ENCODE measurements at regions not wholly inside any gene's neighbourhood (a gene's known extent, or its start where the extent isn't known, plus 50 kb on each side); places are given as distances from the start of the nearest gene placed in this dataset.

GRCh38 chr4:130855533-130855932, 1759.6 kb downstream of the C4orf33 start:
- TF ChIP-seq ZFP30 (CRISPR knock-in tag; IDR thresholded peaks at IDR 0.05): no peak
- TF ChIP-seq BACH2 (CRISPR knock-in tag; IDR thresholded peaks at IDR 0.05; ENCODE audit: borderline replicate concordance): no peak
- no peak for TF ChIP-seq PATZ1 (CRISPR knock-in tag; IDR thresholded peaks at IDR 0.05; ENCODE audit: borderline replicate concordance)
- TF ChIP-seq, protein P1, sequence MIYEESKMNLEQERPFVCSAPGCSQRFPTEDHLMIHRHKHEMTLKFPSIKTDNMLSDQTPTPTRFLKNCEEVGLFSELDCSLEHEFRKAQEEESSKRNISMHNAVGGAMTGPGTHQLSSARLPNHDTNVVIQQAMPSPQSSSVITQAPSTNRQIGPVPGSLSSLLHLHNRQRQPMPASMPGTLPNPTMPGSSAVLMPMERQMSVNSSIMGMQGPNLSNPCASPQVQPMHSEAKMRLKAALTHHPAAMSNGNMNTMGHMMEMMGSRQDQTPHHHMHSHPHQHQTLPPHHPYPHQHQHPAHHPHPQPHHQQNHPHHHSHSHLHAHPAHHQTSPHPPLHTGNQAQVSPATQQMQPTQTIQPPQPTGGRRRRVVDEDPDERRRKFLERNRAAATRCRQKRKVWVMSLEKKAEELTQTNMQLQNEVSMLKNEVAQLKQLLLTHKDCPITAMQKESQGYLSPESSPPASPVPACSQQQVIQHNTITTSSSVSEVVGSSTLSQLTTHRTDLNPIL (CRISPR knock-in tag; IDR thresholded peaks at IDR 0.05; ENCODE audit: low read depth): no peak
- no peak for TF ChIP-seq RARB (CRISPR knock-in tag; IDR thresholded peaks at IDR 0.05)
- no peak for TF ChIP-seq TCF4 (CRISPR knock-in tag; IDR thresholded peaks at IDR 0.05; ENCODE audit: borderline replicate concordance)
- no peak for TF ChIP-seq PPARA (CRISPR knock-in tag; IDR thresholded peaks at IDR 0.05; ENCODE audit: borderline replicate concordance)
- TF ChIP-seq TSHZ2 (CRISPR knock-in tag; IDR thresholded peaks at IDR 0.05): no peak
- TF ChIP-seq ZNF565 (CRISPR knock-in tag; conservative IDR thresholded peaks at IDR 0.05; ENCODE audit: low read depth): no peak
